Fibroblast of villous mesenchyme (primary cell): ENCODE measurements at regions not wholly inside any gene's neighbourhood (a gene's known extent, or its start where the extent isn't known, plus 50 kb on each side); places are given as distances from the start of the nearest gene placed in this dataset.

Experiments
- DNase-seq: peaks from one replicate; pipeline ENCODE4 v3.0.0-alpha.2; 2010; ENCODE audit warnings: low read depth
- H3K4me3 ChIP-seq: 2 replicates; pipeline ENCODE4 v1.5.1; 2011; ENCODE audit warnings: low read depth, mild to moderate bottlenecking, low read length
- TF ChIP-seq, protein P1 (sequence below): IDR thresholded peaks from 2 replicates; pipeline ENCODE4 v1.5.1; 2012; ENCODE audit warnings: low read depth, mild to moderate bottlenecking, low read length; ENCODE audit not compliant: insufficient read depth

DNA sequence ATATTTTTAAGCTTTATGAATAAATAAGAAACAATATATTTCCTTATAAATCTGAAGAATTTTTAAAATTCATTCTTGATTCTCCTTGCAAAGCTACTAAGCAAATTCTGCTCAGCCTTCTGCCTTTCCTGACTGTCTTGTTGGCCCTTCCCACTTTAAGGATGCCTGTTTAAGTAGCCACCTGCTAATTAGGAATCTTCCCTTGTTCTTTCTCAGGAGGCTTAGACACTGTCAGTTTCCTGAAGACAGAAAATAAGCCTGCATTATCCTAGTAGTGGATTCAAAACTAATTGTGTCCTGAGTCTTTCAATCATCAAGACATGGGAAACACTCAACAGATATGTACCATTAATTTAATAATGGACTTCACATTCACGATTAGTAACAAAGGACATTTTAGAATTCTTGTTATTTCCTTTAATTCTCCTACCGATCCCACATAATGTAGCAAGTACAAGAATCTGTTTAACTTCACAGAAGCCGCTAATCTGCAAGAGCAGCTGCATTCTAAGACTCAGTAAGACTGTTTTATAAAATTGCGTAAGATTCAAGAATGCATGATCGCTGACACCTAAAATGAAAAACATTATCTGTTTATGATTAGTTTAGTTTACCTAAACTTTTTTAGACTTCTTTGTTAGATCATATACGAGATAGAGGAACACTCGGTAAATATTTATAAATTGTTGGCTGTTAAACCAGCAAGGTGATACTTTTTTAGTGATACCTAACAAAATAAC is 445.4 kb upstream of the DSEL start:
- peak; percentile 44 for DNase-seq
- no peak overlapping the region for H3K4me3 ChIP-seq
- TF ChIP-seq, protein P1, sequence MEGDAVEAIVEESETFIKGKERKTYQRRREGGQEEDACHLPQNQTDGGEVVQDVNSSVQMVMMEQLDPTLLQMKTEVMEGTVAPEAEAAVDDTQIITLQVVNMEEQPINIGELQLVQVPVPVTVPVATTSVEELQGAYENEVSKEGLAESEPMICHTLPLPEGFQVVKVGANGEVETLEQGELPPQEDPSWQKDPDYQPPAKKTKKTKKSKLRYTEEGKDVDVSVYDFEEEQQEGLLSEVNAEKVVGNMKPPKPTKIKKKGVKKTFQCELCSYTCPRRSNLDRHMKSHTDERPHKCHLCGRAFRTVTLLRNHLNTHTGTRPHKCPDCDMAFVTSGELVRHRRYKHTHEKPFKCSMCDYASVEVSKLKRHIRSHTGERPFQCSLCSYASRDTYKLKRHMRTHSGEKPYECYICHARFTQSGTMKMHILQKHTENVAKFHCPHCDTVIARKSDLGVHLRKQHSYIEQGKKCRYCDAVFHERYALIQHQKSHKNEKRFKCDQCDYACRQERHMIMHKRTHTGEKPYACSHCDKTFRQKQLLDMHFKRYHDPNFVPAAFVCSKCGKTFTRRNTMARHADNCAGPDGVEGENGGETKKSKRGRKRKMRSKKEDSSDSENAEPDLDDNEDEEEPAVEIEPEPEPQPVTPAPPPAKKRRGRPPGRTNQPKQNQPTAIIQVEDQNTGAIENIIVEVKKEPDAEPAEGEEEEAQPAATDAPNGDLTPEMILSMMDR, result no peak

DNA sequence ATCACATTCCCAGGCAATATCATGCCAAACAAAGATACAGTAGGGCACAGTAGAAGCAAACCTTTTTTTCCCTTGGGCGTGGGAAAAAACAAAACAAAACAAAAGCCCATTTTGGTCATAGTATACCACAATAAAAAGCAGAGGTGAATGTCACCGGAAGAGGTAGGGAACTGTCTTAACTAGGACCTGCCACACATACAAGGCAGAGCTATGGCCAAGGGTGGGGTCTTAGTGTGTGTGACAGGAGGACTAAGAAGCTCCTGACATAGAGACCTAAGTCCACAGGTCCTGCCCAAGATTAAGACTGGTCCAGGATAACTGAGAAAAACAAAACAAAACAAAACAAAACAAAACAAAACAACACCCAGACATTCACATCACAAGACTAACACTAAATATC is 441.2 kb upstream of the DSEL start:
- no peak overlapping the region for H3K4me3 ChIP-seq
- TF ChIP-seq, protein P1, result no peak
- no peak for DNase-seq

DNA sequence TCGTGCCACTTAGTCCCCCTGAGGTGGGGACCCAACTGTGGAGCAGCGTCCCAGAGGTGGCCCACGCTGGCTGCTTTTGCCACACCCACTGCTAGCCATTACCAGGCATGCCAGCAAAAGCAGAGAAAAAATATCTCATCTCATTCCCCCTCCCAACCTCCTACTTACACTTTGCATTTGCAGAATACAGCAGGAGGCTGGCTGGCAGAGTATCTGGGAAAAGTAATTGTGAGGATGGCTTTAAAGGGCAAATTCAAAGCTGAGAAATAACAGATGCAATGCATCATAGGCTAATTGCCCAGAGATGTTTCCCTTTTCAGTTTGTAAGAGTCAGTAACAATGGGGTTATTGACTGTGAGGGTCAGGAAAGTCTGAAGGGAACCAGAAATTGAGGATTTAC is 438.1 kb upstream of the DSEL start:
- TF ChIP-seq, protein P1, result no peak
- DNase-seq, result no peak
- H3K4me3 ChIP-seq, result no peak overlapping the region

- no peak for DNase-seq
- no peak overlapping the region for H3K4me3 ChIP-seq
- TF ChIP-seq, protein P1, result no peak
These were observed 434.6 kb upstream of the DSEL start for GRCh38 chr18:67951137-67951536.

DNA sequence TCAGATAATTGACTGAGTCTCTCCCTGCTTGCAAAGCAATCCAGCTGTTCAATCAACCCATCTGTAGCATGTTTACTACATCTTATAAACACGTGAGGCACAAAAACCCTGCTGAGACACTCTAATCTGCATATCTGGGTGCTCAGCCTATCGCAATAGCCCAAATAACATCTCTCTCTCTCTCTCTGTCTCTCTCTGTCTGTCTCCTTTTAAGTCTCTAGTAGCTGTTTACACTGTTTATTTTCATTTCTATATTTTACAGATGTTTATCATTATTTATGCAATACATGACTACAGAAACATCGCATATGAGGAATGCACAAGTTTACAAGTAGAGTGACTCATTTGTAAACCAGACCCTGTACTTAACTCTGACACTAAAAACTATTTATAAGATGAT is 422.1 kb upstream of the DSEL start:
- DNase-seq, result peak; percentile 93
- H3K4me3 ChIP-seq, result no peak overlapping the region

DNA sequence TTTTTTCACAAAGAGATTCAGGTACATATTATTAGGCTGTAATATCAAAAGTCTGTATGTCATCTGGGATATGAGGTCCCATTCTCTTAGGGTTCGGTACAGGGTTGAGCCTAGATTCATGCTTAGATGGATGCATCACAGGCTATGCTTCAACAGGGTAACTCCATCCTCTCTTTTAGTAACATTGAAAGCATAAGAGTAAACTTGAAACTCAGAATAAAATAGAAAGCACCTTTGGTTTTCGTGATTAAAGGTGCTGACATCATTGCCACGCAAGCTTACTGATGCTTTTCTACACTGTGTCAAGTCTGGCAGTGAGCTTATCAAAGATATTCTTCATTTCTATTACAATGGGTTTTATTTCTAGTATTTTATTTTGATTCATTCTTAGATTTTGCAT is 419.1 kb upstream of the DSEL start:
- no peak overlapping the region for H3K4me3 ChIP-seq
- DNase-seq, result no peak
- TF ChIP-seq, protein P1, result no peak

More for the DNA sequence above, 422.1 kb upstream of the DSEL start:
- TF ChIP-seq, protein P1, result no peak

GRCh38 chr18:67933271-67933670 is 416.8 kb upstream of the DSEL start:
- TF ChIP-seq, protein P1, result no peak
- H3K4me3 ChIP-seq, result no peak overlapping the region
- DNase-seq, result no peak
